Pulmonary artery endothelial cell (primary cell): ENCODE measurements at regions not wholly inside any gene's neighbourhood (a gene's known extent, or its start where the extent isn't known, plus 50 kb on each side); places are given as distances from the start of the nearest gene placed in this dataset.
"Not testable (repeated sequence)": the region's sequence is repeated elsewhere in the genome, so short reads cannot be mapped to it uniquely, and the experiment has no call there.

ENCODE experiments used
- DNase-seq: peaks from one replicate; pipeline ENCODE4 v3.0.0-alpha.2; 2011; ENCODE audit warnings: low read depth, low spot score

DNA sequence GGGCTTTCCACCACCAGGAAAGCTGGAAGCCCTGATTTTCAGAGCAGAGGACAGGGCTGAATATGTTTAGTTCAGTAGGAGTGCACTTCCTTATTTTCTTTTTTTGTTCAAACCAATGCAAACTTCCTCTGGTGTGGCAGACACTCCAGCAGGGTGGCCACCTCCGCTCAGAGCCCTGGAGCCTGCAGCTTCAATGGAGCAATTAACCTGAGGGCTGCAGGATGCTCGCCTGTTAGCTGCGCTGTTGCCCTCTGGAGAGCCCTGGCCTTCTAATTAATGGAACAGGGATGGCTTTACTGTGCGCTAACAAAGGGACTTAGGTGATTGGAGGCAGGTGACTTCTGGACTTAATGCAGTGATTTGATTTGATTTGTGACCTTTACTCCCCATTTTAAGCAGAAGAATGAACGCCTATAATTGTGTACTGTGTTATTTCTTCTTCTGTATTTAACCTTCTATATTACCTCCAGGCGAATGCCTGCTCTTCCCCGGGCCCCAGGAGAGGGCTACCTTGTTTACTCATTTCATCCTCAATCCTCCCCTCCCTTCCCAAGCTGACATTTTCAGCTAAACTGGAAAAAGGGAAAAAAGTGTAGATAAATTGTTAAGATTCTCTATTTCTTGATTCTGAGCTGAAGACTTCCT, 123.0 kb upstream of the CTBP2 start:
- no peak for DNase-seq

DNA sequence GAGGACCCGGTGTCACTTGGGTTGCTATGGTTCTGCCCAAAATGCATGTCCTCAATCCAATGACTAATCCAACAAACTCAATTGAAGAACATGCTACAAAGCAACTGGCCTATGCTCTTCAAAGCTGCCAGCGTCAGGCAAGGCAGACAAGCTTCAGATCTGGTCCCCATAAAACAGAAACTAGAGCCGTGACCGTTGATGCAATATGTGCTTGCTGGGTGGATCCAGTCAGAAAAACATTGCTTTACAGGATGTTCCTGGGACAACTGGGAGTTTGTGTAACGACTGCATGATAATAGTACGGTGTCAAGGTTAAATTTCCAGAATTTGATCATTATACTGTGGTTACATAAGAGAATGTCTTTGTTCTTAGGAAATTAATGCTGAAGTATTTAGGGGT, 120.7 kb upstream of the CTBP2 start:
- no peak for DNase-seq

DNA sequence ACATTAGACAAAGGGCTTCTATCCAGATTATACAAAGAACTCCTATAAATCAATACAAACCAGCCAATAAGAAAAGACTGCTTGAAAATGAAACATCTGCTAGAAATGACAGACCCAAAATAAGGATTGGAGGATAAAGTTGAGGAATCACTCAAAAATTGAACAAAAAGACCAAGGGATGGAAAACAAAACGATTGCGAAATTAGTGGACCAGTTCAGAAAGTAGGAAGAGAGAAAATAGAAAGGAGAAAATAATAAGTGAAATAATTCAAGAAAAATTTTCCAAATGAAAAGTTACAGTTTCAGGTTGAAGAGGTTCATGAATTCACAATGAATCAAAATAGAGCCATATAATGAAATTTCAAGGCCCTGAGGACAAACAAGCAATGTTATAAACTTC, 115.8 kb upstream of the CTBP2 start:
- DNase-seq: no peak

DNA sequence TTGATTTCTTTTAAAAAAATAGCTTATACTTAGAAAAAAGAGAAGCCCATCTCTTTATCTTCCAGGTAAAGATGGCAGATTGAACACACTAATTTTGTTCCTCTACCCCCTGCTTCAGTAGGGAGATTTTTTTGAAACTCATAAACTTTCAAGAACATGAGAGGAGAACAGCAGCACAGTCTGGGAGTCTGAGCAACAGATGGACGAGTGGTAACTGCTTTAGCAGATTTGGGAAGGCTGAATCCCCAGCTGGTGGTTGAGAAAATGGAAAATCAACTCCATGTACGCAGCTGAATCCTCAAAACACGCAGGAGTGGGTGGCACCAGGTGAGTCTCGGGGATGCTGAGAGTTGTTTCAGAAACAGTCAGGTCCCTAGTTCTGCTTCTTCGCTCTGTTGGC, 114.6 kb upstream of the CTBP2 start:
- DNase-seq: no peak

DNA sequence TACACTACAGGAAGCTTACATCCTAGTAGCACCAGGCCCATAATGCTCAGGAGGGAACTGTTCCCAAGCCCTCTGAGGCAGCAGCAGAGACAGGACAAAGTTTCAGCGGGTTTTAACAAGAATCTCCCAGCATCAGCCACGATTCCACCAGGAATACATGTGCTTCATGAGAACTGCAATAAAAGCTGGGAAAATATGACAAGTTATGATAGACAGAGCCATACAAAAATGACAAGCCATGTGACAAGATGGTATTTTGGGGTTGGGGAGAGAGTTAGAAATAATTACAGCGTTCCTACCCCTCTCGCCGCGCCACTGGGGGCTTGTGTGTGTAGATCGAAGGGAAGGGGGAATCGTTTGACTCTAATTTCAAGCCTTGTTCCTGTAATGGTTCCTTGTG, 112.7 kb upstream of the CTBP2 start:
- no peak for DNase-seq

DNA sequence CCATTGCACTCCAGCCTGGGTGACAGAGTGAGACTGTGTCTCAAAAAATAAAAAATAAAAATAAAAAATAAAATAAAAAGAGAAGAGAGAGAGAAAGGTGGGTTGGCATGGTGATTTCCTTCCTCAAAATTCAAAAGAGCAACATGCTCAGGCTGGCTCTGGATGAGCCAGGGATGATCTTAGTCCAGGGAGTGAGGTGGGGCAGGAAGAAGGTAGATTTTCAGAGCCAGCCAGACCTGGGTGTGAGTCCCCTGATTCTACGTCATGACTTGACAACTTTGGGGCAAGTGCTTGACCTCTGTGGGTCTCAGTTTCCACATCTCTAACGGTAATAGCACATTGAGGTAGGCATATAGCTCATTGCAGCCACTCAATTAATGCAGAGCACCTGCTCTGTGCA, 109.4 kb upstream of the CTBP2 start:
- no peak for DNase-seq

DNA sequence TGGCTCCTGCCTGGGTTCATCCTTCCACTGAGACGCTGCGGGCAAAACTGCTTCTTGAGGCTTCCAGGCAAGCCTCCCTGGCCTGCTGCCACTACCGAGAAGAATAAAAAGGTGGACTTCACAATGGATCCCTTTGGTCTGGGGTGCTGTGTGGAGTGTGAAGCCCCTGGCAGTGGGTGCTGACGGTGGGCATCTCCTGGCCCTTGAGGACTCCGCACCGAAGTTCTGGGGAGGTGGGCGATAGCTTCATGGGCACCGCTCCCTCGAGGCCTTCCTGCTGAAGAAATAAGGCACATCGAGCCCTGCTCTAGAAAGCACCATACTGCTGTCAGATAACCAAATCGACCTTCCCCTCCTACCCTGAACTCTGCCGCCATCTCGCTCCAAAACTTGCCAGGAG, 106.6 kb upstream of the CTBP2 start:
- DNase-seq: no peak

DNA sequence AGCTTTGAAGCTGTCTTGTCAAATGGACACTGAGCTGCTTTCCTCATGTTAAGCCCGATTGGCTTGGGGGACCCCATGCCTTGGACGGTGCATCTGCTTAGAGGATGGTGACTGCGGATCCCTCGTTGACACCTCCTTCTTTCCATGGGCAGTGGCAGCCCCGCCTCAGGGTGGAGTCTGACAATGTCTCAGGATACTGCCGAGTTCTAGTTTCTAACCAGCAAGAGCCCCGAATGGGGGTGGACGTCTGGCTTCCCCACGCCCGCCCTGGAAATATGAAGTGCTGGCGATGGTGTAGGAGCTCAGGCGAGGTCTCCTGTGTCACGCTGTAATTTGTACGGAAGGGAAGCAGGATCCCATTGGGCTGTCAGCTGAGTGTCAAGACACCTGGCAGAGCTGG, 106.2 kb upstream of the CTBP2 start:
- no peak for DNase-seq

DNA sequence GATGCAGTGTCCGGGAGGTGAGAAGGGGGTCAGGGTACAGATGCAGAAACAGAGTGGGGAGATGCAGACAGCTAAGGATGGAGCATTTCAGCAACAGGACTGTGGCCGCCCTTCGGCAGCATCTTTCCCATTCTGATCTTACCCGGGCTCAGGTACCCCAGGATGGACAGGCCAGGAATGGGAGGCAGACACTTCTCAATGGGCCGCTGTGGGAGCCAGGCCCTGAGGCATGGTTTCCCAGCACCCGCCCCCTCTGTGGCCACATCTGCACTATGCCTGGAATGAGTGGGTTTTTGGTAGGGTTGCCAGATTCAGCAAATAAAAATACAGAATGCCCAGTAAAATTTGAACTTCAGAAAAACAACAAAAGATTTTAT, 105.2 kb upstream of the CTBP2 start:
- no peak for DNase-seq

DNA sequence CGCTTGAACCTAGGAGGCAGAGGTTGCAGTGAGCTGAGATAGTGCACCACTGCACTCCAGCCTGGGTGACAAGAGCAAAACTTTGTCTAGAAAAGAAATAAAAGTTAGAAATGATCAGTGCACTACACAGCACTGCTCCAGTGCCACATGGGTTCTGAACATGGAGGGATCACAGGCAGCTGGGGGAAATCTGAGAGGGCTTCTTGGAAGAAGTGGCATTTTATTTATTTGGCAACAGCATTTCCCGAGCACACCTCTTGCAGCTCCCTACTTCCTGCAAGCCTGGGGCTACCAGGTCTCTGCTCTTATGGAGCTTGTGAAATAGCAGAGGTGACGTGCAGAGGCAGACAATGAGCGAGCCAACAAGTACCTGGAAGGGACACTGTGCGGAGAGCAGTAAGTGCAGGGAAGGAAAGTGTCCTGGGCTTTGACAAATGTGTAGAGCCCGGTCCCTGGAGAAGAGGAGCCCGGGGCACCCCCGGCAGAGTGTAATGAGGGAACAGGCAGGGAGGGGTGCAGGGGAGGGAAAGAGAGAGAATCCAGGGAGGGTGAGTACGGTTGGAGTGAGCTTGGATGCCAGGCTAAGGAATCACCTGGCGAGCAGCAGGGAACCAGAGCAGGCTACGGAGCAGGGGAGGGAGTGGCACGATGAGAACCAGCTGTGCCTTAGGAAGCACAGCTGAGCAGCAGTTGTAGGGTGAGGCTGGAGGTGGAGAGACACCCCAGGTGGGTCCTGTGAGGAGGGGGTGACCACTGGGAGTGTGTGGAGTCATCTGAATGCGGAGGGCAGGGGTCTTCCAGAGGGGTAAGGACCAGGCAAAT, 104.6 kb upstream of the CTBP2 start:
- no peak for DNase-seq

DNA sequence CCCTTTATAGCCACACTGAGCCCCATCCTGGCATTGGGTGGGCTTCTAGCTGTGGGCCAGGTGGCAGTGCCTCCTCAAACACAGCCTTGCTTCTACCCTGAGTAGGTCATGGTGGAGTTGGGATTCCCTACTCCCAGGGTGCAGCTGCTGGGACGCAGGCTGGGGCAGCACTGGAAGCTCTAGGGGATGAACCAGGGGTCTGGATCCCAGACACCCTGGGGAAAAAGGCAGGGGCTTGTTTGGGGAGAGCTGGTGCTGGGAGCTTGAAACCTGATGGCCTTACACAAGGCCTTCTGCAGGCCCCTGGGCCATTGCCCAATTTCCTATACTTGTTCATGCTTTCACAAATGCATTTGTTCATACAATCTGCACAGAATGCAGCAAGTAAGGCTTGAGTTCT, 103.7 kb upstream of the CTBP2 start:
- DNase-seq: no peak

DNA sequence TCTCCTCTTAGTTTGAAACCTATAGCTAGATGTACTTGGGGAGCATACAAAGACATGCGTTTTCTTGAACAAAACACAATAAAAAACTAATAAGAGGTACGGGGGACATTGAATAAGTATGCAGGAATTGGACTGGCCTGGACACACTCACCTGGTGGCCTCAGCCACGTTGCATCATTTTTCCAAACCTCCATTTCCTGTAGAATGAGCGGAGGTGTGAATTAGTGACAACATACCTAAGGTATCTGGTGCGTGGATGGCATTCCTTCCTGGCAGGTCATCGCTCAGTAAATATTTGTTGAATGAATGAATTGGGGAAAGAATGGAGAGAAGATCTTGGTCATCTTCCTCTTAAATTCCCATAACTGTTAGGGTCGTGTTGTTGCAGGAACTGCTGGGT, 103.2 kb upstream of the CTBP2 start:
- no peak for DNase-seq

DNA sequence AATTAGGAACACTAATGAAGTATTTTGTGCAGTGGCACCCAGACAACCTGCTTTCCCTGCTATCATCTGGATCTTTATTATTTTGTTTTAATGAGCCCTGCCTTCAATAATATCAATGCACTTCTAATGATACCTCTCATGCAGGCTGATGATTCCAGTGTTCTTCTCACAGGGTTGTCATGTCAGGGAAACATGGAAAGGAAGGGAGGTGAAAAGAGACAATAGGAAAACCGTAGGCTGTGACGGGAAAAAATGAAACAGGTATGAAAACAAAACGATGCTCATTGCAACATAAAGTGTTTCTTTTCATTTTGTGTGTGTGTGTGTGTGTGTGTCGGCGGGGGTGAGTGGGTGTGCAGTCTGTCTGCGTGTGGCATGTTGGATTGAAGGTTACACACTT, 102.6 kb upstream of the CTBP2 start:
- no peak for DNase-seq

DNA sequence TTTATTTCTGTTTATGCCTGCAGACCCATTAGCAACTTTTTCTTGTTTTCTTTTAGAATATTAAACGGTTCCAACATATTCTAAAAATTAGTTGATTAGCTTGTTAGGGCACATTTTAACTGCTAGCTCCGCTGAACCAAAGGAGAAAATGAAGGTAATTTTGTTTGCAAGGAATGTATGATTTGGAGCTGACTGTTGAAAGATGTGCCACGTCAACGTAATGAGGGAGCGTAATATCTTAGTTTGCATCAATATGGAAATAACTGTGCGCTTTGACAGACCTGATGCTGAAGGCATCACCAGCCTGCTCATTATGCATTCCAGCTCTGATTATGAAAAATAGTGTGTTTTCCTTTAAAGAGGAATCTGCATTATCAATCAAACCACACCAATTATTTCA, 102.0 kb upstream of the CTBP2 start:
- no peak for DNase-seq

DNA sequence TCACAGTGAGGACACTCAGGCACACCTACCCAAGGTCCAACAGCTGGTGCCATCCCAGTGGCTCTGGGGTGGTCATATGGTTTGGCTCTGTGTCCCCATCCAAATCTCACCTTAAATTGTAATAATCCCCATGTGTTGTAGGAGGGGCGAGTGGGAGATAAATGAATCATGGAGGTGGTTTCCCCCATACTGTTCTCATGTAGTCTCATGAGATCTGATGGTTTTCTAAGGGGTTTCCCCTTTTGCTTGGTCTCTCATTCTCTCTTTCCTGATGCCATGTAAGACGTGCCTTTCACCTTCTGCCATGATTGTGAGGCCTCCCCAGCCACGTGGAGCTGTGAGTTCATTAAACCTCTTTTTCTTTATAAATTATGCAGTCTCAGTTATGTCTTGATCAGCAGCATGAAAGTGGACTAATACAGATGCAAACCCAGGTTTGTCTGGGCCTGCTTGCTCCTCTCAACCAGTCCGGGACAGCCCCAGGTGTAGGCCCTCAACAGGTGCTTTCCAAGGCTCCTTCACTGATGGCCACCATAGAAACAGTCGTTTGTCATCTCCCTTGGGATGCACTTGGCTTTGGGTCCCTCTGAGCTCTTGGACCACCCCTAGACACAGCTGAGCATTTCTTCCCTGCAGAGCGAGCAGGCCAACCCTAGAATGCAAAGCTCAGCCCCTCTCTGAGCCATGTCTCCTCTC, 101.3 kb upstream of the CTBP2 start:
- DNase-seq: no peak

DNA sequence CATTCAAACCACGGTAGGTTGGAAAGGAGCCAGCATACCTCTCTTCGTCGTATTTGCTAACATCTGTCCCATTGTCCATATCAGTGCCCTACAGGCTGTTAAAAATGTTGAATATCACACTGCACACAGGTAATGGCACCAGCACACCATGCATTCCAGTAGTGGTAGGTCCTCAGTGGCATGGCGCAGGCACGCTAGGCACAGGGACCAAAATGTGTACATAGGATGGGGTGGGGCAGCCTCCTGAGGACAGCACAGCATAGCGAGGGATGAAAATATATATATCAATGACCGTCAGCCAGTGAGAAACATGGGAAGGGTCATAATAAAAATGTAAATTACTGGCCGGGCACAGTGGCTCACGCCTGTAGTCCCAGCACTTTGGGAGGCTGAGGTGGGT, 99.9 kb upstream of the CTBP2 start:
- DNase-seq: no peak

DNA sequence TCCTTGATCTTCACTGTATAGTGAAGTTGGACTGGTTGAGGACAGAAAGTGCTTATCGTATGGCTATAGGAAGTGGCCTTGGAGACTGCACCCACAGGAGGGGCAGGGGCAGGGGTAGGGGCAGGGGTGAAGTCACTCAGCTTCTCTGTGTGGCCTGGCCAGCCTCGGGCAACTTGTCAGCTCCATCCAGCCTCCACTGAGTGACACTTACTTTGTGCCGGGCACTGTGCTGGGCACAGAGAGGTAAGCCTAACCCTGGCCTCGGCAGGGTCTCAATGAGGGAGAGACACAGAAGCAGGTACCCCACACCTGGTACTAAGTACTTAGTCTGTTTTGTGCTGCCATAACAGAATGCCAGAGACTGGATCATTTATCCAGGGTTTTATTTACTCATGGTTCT, 99.3 kb upstream of the CTBP2 start:
- no peak for DNase-seq

DNA sequence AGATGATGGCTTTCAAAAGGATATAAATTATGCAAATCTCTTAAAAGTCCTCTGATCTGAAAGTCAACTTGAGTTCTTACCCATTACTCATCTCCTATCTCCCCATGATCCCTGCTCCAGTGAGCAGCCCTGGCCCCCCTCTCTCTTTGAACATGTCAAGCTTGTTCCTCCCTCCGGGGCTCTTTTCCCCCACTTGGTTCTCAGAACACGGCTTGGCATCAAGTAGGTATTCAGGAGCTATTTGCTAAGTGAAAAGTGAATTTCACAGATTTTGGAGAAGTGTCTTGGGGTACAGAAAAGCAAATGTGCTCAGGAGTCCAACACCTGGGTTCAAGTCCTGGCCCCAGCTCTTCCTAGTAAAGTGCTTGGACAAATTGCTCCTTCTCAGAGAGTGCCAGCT, 98.3 kb upstream of the CTBP2 start:
- DNase-seq: no peak

DNA sequence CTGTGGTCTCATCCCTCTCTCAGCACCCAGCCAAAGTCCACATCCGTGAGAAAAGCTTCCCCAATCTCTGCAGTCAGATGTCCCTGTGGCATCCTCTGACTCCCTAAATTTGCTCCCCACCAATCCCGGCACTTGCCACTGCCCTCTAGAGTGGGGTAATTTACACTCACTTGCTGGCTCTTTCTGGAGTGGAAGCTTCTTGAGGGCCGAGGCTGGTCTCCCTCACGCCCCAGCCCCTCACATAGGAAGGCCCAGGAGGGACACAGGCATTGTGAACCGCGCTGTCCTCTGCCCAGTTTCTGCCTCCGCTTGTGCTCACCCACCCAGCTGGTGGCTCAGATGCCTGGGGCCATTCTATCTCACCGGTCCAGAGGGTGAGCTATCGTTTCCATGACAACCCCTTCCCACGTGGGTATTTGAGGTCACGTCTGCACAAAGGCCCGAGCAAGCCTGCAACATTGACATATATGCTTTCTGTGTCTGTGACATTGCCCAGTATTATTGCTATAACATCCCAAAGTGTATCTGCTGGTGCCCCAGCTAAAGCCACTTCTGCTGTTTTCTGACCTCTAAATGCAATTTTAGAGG, 97.3 kb upstream of the CTBP2 start:
- no peak for DNase-seq

DNA sequence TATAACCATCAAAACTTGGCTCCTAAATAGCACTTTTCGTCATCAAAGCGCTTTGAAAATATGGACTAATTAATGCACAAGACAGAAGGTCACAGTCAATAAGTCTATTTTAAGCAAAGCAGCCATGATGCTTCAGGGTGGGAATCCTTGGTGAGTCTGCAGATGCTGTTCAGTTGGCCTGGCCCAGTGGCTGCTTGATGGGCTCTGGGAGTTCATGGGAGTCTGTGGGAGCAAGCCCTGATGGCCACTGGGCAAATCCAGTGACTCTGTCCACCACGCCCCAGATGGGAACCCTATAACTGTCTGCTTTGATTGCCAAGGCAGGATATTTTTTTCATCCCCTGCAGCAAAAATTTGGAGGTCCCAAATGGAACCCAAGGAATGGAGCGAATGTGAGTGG, 95.7 kb upstream of the CTBP2 start:
- no peak for DNase-seq

DNA sequence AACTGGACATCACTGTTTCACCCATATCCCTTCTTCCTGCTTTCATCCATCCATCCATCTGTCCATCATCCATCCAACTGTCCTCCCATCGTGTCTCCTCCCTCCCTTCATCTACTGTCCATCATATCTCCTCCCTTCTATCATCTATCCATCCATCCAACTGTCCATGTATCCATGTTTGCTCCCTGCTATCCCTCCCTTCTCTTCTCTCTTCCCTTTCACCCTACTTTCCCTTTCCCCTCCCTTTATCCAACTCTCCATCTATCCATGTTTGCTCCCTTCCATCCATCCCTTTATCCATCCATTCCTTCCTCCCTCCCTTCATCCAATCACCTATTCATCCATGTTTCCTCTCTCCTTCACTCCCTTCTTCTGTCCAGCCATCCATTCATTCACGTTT, 92.6 kb upstream of the CTBP2 start:
- DNase-seq: no peak

DNA sequence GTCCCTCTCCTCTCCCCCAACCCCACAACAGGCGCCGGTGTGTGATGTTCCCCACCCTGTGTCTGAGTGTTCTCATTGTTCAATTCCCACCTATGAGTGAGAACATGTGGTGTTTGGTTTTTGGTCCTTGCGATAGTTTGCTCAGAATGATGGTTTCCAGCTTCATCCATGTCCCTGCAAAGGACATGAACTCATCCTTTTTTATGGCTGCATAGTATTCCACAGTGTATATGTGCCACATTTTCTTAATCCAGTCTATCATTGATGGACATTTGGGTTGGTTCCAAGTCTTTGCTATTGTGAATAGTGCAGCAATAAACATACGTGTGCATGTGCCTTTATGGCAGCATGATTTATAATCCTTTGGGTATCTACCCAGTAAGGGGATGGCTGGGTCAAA, 90.5 kb upstream of the CTBP2 start:
- not testable (repeated sequence) for DNase-seq

DNA sequence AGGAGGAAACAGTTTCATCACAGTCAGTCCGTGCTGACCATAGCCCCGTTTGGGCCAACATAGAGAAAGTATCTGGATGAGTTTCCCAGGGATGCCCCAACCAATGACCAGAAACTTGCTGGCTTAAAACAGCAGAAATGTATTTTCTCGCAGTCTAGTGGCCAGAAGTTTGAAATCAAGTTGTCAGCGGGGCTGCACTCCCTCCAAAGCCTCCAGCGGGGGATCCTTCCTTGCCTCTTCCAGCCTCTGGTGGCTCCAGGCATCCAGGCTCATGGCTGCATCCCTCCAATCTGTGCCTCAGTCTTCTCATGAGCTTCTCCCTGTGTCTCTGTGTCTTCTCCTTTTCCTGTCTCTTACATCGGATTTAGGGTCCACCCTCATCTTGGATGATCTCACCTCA, 89.6 kb upstream of the CTBP2 start:
- no peak for DNase-seq
